Anterior cingulate cortex (tissue), 58 donors: ENCODE measurements at regions not wholly inside any gene's neighbourhood (a gene's known extent, or its start where the extent isn't known, plus 50 kb on each side); places are given as distances from the start of the nearest gene placed in this dataset.
"Not testable (repeated sequence)": the region's sequence is repeated elsewhere in the genome, so short reads cannot be mapped to it uniquely, and the experiment has no call there.

Experiments used
- DNase-seq, 58 donors: peaks; one replicate each; lab custom pipeline; 2025; lab: John Stamatoyannopoulos, UW

DNA sequence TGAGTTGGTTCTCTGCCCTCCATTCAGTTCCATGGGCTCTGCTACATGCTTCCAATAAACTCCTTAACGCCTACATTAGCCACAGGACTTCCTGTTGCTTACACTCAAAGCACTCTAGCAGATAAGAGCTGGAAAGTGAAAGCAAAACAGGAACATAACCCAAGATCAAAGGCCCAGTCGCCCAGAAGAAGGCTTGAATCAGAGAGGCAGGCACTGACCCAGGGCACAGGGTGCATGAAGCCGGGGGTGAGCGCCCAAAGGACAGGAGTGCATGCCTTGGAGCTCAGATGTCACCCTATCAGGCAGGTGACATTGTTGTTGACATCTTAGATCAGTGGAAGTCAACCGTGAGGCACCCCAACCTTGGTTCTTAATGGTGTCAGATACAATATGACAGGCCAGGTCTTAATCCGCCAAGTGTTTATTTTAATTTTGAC is 235.1 kb downstream of the UACA start:
- DNase-seq: no peak

- DNase-seq: no peak
Observed at GRCh38 chr15:70526974-70527325, 236.4 kb downstream of the UACA start.

DNA sequence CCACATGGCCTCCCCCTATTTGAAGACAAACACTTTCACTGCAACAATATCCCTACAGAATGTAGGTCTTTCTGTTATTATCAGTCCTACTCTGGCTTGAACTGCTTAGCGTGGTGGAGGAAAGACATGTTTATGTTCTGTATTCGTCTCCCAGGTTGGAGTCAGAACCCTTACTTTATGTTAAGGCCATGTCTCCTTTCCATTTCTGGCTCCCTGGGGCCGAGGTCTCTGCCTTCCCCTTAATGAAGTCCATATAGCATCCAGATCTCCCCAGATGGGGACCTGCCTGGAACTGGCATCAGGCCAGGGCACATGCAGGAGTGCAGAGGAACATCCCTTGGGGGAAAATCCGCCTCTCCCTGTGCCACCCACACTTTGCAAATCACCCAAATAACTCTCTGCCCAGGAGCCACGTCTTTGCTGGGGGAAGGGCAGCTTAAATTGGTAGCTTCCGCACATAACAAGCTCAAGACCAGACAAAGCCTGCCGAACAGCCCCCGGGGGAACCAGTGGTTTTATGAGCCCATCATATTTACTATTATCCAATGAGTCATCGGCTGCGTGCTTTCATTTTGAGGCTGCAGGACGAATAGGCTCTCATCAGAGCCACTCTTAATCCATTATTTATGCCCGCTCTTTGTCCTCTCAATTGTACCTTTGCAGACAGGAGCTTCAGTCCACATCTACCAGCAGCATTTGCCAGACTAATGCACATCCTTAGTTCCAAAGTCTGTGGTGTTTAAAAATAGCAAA is 237.0 kb downstream of the UACA start:
- no peak for DNase-seq

DNA sequence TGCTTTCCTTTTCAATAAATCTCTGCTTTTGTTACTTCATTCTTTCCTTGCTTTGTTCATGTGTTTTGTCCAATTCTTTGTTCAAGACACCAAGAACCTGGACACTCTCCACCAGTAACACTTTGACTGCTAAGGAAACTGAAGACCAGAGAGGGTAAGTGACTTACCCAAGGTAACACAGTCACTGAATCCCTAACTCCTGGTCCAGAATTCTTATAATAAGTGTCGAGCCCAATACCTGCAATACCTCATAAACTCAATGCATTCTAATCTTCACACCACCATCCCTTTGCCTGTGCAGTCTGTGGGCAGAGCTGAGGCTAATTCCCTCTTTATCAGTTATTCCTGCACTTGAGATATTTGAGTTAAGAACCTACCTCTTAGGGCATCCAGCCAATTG is 237.8 kb downstream of the UACA start:
- no peak for DNase-seq

GRCh38 chr15:70524470-70524869 is 238.9 kb downstream of the UACA start:
- no peak for DNase-seq

GRCh38 chr15:70523616-70524015 is 239.7 kb downstream of the UACA start:
- no peak for DNase-seq

DNA sequence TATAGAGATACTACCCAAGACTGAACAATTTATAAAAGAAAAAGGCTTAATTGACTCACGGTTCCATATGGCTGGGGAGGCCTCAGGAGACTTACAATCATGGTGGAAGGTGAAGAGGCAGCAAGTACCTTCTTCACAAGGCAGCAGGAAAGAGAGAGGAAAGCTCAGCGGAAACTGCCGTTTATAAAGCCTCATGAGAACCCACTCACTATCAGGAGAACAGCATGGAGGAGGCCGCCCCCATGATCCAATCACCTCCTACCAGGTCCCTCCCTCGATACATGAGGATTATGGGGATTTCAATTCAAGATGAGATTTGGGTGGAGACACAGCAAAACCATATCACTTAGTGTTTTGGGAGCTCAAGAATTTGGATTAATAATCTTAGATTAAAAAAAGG is 240.2 kb downstream of the UACA start:
- no peak for DNase-seq

DNA sequence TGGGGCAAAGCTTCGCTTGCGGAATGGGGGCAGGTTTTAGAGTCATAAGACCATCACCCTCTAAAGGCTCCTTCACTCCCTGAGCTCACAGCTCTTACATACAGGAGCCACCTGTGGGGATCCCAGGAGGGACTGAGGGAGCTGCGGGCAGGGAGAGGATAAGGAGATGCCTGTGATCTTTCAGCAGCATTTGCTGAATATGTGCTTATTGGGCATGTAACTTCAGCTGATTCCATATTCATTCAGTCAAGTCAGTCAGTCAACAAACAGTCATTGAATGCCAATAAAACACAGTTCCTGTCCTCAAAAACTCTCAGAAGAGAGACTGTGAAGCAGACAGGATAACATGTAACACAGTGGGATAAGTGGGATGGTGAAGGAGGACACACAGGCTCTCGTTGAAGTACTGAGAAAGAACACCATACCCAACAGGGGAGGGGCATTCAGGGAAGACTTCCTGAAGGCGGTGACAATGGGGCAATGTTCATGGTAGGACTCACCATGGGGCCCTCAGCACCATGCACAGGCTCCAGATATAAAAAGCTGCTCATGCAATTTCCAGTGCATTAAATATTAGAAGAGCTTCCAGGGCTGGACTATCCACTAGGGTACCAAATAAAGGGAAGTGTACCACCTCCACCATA is 240.9 kb downstream of the UACA start:
- no peak for DNase-seq

GRCh38 chr15:70521576-70522322 is 241.6 kb downstream of the UACA start:
- no peak for DNase-seq

DNA sequence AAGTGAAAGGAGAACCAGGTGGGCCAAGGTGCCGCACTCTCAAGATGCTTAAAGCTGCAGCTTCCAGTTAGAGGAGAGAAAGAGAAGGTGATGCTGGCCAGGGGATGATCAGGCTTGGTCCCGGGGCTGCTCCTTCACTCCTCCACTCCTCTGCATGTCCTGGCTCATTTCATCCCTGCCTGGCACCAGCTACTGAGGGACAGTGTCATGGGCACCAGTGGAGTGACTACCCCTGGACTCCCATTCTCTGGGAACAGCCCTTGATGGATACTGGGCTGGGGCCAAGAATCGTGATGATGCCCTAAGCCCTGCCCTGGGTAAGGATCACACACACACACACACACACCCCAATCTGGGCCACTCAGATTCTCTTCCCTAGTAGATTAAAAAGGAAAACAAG is 243.7 kb downstream of the UACA start:
- no peak for DNase-seq

GRCh38 chr15:70519004-70519365 is 244.4 kb downstream of the UACA start:
- no peak for DNase-seq

DNA sequence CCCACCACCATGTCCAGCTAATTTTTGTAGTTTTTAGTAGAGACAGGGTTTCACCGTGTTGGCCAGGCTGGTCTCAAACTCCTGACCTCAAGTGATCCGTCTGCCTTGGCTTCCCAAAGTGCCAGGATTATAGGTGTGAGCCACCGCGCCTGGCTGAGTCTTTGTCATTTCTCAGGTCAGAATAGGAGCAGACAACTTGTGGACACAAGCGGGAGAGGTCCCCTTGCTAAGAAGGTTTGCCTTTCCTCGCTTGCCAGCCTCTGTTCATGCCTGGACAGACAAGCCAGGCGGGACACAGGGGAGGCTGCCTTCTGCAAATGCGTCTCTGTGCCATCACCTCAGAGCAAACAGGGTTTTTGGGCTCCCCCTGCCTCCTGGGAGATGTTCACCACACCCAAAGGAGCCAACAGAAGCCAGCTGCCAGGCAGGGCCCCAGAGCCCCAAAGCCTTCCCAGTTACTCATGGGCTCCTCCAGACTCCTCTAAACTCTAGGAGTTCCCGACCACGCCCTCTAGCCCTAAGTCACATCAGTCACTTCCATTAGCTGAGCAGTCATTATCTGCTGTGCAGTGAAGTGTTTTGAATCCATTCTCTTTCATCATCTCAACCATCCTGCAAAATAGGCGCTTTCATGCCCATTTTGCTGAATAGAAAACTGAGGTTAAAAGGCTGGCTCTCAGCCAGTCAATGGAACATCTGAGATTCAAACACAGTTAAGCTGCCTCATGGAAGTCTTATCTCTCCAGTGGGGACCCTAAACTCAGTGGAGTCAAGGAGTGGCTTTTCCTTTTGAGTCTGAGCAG is 245.0 kb downstream of the UACA start:
- no peak for DNase-seq

GRCh38 chr15:70517194-70517590 is 246.2 kb downstream of the UACA start:
- no peak for DNase-seq

DNA sequence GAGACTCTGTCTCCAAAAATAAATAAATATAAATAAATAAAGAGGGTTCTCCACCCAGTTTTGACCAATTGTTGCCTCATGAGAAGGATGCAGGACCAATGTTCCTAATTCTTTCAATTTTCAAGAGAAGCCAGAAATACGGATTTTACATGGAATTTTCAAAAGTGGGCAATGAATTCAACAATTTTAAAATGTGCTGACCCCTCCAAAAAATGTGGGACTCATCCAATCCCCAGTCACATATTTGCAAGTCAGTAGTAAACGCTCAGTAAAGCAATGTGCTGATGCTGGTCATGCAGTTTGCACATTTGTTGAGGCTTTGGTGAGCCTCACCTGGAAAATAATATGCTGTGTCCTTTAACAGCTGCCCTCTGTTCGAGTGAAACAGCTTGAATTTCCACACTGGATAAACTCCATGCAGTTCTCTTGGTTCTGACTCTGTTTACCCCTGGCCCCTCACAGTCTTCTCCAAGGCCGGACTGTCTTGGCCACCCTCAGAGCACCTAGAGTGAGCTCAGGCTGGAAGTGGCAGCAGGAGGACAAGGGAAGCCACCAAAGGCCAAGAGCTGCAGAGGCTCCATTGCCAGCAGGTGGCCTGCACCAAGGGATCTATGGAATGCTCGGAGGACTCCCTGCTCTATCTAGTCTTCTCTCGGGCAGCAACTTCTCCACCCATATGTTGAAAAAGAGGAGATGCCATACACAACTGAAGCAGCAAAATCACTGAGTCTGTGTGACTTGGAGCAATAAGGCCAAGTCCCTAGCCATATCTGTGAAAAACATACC is 246.8 kb downstream of the UACA start:
- DNase-seq: no peak

DNA sequence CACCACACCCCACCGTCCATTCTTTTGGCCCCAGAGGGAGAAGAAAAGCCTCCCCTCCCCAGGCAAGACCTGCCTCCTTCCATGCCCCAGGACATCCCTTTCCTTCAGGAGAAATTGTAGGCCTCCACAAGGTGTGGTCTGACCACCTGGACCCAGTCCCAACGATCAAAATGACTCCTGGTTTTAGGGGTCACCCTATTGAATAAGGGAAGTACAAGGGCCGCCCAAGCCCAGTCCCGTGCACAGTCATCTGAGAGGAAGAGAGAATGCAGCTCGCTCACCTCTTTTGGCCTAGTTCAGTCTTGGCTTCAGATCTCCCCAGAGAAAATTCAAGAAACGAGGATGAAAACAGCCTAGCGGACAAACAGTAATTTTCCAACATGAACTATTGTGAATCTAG is 249.1 kb downstream of the UACA start:
- DNase-seq: no peak

GRCh38 chr15:70513819-70514218 is 249.5 kb downstream of the UACA start:
- no peak for DNase-seq

GRCh38 chr15:70512772-70513362 is 250.5 kb downstream of the UACA start:
- no peak for DNase-seq

DNA sequence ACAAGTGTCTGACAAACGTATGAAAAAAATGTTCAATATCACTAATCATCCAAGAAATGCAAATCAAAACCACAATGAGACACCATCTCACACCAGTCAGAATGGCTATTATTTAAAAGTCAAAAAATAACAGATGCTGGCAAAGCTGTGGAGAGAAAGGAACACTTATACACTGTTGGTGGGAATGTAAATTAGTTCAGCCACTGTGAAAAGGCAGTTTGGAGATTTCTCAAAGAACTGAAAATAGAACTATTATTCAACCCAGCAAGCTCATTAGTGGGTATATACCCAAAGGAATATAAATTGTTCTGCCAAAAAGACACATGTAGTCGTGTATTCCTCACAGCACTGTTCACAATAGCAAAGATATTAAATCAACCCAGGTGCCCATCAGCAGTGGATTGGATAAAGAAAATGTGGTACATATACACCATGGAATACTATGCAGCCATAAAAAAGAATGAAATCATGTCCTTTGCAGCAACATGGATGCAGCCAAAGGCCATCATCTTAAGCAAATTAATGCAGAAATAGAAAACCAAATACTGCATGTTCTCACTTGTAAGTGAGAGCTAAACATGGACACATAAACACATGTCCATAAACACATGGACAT is 251.3 kb downstream of the UACA start:
- not testable (repeated sequence) for DNase-seq

- DNase-seq: no peak
Observed at GRCh38 chr15:70510433-70510832, 252.9 kb downstream of the UACA start.
